Neural crest cell (in vitro differentiated cells): ENCODE measurements at regions not wholly inside any gene's neighbourhood (a gene's known extent, or its start where the extent isn't known, plus 50 kb on each side); places are given as distances from the start of the nearest gene placed in this dataset.
"Not testable (repeated sequence)": the region's sequence is repeated elsewhere in the genome, so short reads cannot be mapped to it uniquely, and the experiment has no call there.

Source experiments
- DNase-seq: peaks from one replicate; pipeline ENCODE4 v3.0.0; 2021; ENCODE audit warnings: low read depth, mixed read lengths, low spot score
- H3K27ac Mint-ChIP-seq: one replicate; pipeline ENCODE4 v1.8.0; 2021; ENCODE audit warnings: mild to moderate bottlenecking, mixed read lengths; ENCODE audit not compliant: unreplicated experiment
- H3K27me3 Mint-ChIP-seq: 2 replicates; pipeline ENCODE4 v1.8.0; 2021; ENCODE audit warnings: low read depth, mild to moderate bottlenecking, mixed read lengths
- H3K36me3 Mint-ChIP-seq: 2 replicates; pipeline ENCODE4 v1.8.0; 2021; ENCODE audit warnings: low read depth, mild to moderate bottlenecking, mixed read lengths
- H3K4me1 Mint-ChIP-seq: 2 replicates; pipeline ENCODE4 v1.8.0; 2021; ENCODE audit warnings: mixed read lengths
- H3K4me3 Mint-ChIP-seq: one replicate; pipeline ENCODE4 v1.8.0; 2021; ENCODE audit warnings: mild to moderate bottlenecking, mixed read lengths
- H3K9me3 Mint-ChIP-seq: 2 replicates; pipeline ENCODE4 v1.8.0; 2021; ENCODE audit warnings: mixed read lengths
- CTCF ChIP-seq: fragments of 200-600 bp; sonication (generic); conservative IDR thresholded peaks from 2 replicates; pipeline ENCODE4 v1.5.0; 2021; ENCODE audit warnings: antibody characterized with exemption, mild to moderate bottlenecking

GRCh38 chr18:38646296-38646695 lies 1080.7 kb upstream of the CELF4 start:
- Mint-ChIP-seq H3K36me3 (no peaks in the 10 kb centered on the region), H3K4me1 (no peaks in the 10 kb centered on the region), H3K27me3 (no peaks in the 10 kb centered on the region), H3K27ac (no peak overlapping the region), H3K9me3 (no peaks in the 10 kb centered on the region), H3K4me3 (no peak overlapping the region)
- TF ChIP-seq CTCF: no peak
- no peak for DNase-seq

- Mint-ChIP-seq H3K9me3 (no peaks in the 10 kb centered on the region), H3K27ac (no peak overlapping the region), H3K4me1 (no peaks in the 10 kb centered on the region), H3K4me3 (no peak overlapping the region), H3K27me3 (no peaks in the 10 kb centered on the region), H3K36me3 (no peaks in the 10 kb centered on the region)
- no peak for DNase-seq
- TF ChIP-seq CTCF: no peak
Observed at GRCh38 chr18:38644875-38645641, 1079.5 kb upstream of the CELF4 start.

GRCh38 chr18:38642711-38643110 lies 1077.1 kb upstream of the CELF4 start:
- Mint-ChIP-seq H3K9me3 (peaks cover 8% of the 10 kb centered on the region), H3K27ac (no peak overlapping the region), H3K36me3 (peaks cover 3% of the 10 kb centered on the region), H3K4me3 (no peak overlapping the region), H3K27me3 (no peaks in the 10 kb centered on the region), H3K4me1 (no peaks in the 10 kb centered on the region)
- TF ChIP-seq CTCF: no peak
- no peak for DNase-seq

GRCh38 chr18:38639700-38640099 lies 1074.1 kb upstream of the CELF4 start:
- DNase-seq, H3K4me3 Mint-ChIP-seq, H3K36me3 Mint-ChIP-seq, H3K27ac Mint-ChIP-seq, H3K27me3 Mint-ChIP-seq, H3K4me1 Mint-ChIP-seq: not testable (repeated sequence)
- H3K9me3 Mint-ChIP-seq: peaks cover 11% of the 10 kb centered on the region

GRCh38 chr18:38635709-38636430 lies 1070.3 kb upstream of the CELF4 start:
- peaks cover 11% of the 10 kb centered on the region for H3K9me3 Mint-ChIP-seq
- H3K36me3 Mint-ChIP-seq: peaks cover 3% of the 10 kb centered on the region
- no peak for DNase-seq
- H3K4me3 Mint-ChIP-seq: no peak overlapping the region
- TF ChIP-seq CTCF: no peak
- H3K27me3 Mint-ChIP-seq: no peaks in the 10 kb centered on the region
- H3K4me1 Mint-ChIP-seq: no peaks in the 10 kb centered on the region
- H3K27ac Mint-ChIP-seq: no peak overlapping the region

GRCh38 chr18:38634117-38634516 lies 1068.5 kb upstream of the CELF4 start:
- Mint-ChIP-seq H3K27me3 (no peaks in the 10 kb centered on the region), H3K4me1 (no peaks in the 10 kb centered on the region), H3K27ac (no peak overlapping the region), H3K36me3 (peaks cover 3% of the 10 kb centered on the region), H3K4me3 (no peak overlapping the region), H3K9me3 (peaks cover 8% of the 10 kb centered on the region)
- TF ChIP-seq CTCF: no peak
- DNase-seq: no peak
